Sciatic nerve (tissue), 2 donors: ENCODE measurements at regions not wholly inside any gene's neighbourhood (a gene's known extent, or its start where the extent isn't known, plus 50 kb on each side); places are given as distances from the start of the nearest gene placed in this dataset.

Experiments used
- ATAC-seq: fragments of 200-7000 bp; cut with Tn5 transposase; one replicate; pipeline ENCODE4 v1.9.1; 2020; ENCODE audit warnings: mild to moderate bottlenecking, moderate library complexity
- DNase-seq: peaks from one replicate; pipeline ENCODE4 v3.0.0-alpha.2; 2020; ENCODE audit warnings: low spot score
- intact Hi-C: fragments of 100-400 bp; cut with DNase I; formaldehyde crosslinking; loops from one replicate; pipeline ENCODE4 v1.14.2; 2022
- donor health status: DM: no; HTN: no; CAD: no.
- donor health status: DM: no; HTN: no; CAD: no.

GRCh38 chr13:76027131-76027530 is 391.0 kb downstream of the LMO7 start:
- DNase-seq (no peak), ATAC-seq (no peak)
- intact Hi-C loops = no loop called here

DNA sequence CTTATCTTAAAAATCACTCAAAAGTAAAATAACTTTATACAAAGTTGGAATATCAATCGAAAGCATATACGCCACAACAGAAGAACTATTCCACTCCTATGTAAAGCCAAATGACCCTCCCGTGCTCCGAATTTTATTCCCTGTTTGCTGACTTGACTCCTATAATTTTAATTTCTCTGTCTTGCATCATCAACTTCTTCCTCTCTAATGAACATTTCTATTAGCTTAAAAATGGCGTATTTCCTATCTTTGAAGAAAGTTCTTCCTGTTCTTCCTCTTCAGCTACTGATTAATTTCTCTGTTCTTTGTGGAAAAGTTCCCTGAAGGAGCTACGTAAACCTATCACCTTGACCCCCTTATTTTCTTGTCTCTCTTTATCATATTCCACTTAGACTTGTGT is 389.3 kb downstream of the LMO7 start:
- ATAC-seq (no peak), DNase-seq (no peak)
- intact Hi-C loops = no loop called here

DNA sequence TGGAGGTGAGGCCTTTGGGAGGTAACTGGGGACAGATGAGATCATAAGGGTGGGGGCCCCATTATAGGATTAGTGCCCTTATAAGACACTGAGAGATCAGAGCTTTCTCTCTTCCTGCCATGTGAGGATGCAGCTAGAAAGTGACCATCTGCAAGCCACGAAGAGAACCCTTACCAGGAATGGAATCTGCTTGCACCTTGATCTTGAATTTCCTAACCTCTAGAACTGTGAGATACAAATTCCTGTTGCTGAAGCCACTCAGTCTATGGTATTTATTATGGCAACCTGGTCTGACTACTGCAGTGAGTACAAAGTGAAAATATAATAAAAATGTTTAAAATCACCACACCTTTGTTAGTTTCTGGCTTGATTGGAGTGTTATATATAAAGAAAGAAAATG is 388.0 kb downstream of the LMO7 start:
- ATAC-seq (no peak), DNase-seq (no peak)
- intact Hi-C loops = no loop called here

- ATAC-seq (no peak), DNase-seq (no peak)
- intact Hi-C loops = no loop called here
Observed at GRCh38 chr13:76023652-76024051, 387.5 kb downstream of the LMO7 start.

GRCh38 chr13:76020421-76020955 is 384.4 kb downstream of the LMO7 start:
- intact Hi-C loops = no loop called here
- peak; percentile 61 for ATAC-seq
- no peak for DNase-seq

GRCh38 chr13:76019421-76020044 is 383.4 kb downstream of the LMO7 start:
- intact Hi-C loops = no loop called here
- DNase-seq = peak; percentile 74

DNA sequence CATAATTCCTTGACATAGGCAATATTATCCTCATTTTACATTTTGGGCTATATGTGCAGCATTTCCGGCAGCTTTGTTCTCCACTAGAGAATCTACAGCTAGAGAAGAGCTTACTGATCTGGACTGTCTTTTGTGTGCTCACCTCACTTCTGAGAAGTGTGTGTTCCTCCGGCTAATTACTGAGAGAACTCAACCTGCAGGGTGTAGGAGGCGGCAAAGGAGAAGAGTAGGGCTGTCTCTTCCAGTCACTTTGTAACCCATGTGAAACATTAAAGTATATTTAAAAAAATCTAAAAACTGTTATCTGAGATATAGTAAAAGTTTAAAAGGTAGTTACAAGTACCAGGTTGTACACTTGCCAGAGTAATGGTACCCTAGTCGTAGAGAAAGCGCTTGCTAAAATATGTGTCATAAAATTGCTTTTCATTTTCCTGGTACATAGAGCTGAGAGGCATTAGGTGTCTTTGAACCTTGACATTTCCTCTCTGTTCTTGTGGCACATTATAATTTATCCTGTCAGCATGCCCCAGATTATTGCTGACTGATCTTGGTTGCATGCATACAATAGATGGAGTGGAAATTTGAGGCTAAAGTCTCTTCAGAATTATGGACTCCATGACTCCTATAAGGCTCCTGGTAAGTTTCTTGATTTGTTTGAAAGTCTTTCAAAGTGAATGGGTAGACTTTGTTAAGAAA is 381.9 kb downstream of the LMO7 start:
- intact Hi-C loops = no loop called here
- ATAC-seq = no peak
- no peak for DNase-seq

More at GRCh38 chr13:76019421-76020044, 383.4 kb downstream of the LMO7 start:
- ATAC-seq = peak; percentile 76

DNA sequence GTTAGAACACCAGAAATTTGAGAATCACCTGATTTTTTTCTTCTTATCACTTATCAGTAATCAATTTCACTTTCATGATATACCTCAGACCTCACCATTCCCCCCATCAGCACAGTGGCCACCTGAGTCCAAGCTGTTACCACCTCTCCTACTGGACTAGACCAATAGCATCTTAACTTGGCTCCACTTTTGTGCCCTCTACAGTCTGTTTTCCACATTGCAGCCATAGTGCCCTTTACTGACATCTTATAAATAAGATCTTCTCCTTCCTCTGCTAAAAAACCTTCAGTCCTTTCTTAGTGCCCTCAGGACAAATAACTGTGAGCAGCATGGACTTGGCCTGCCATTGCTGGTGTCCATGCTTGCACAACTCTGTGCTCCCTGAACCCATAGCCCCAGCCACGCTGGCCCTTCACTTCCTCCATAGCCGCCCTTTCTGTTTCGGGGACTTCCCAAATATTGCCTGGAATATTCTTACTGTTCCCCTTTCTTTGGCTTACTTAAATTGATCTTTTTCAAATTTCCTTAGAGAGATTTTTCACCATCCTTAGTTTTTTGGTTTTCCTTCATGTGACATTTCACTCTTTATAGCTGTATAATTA is 380.8 kb downstream of the LMO7 start:
- DNase-seq = no peak
- no peak for ATAC-seq
- intact Hi-C loops = no loop called here

GRCh38 chr13:76014406-76015318 is 378.5 kb downstream of the LMO7 start:
- ATAC-seq (peak; percentile 71), DNase-seq (no peak)
- intact Hi-C loops = no loop called here

DNA sequence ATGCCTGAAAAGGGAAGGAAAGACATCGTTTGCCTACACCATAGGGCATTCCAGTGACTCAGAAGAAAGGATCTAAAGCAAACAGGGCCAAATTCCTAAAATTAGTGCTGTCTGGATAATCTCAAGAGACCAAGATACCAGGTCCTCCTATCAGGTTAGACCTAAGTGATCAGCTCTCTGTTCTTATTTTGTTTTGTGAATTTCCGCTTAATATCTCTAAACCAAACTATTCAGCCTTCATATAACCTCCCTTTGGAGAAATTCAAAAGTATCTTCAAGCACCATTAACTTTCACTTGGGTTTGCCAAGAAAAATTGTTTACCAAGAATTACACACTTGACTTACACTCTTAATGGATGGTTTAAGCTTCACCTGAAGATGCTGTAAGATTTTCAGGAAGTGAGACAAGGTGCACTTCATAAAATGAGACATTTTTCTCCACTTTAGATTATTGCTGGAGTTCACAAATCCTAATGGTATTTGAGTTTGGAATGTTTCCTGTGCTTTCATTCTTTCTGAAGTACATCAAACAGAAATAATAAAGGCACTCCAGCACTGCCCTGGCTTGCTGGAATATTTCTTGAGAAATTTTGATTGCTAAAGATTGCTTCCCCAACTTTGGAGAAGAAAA is 376.1 kb downstream of the LMO7 start:
- ATAC-seq = no peak
- DNase-seq = no peak
- intact Hi-C loops = no loop called here

DNA sequence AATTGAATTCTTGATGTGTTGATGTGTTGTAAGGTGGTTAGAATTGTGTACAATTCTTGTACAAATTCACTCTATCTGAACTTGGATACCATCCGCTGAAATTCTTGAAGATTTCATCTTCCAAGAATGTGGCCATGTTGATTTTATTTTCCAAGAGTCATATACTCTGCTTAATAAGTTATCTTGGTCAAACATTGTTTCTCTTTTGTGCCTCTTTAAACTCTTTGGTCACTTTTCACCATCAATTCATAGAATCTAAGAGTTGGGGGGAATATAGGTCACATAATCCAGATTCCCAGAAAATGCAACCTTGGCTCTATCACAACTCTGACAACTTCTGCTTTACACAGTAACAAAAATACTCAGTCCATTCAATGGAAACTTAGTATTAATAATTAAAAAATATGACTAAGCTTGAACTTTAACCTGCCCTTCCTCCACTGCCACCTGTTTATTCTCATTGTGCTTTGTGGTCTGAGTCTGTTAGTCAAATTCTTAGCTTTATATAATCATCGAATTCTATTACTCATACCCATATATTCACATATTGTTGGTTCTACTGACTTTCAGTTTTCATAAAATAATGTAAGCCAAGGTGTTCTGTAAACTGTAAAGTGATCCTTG is 373.2 kb downstream of the LMO7 start:
- intact Hi-C loops = no loop called here
- DNase-seq = no peak
- no peak for ATAC-seq

GRCh38 chr13:76004416-76004815 is 368.3 kb downstream of the LMO7 start:
- no peak for ATAC-seq
- no peak for DNase-seq
- intact Hi-C loops = no loop called here

GRCh38 chr13:76000131-76000530 is 364.0 kb downstream of the LMO7 start:
- intact Hi-C loops = no loop called here
- DNase-seq = no peak
- no peak for ATAC-seq

- intact Hi-C loops = no loop called here
- DNase-seq (no peak), ATAC-seq (no peak)
Observed at GRCh38 chr13:75996582-75996981, 360.5 kb downstream of the LMO7 start.

DNA sequence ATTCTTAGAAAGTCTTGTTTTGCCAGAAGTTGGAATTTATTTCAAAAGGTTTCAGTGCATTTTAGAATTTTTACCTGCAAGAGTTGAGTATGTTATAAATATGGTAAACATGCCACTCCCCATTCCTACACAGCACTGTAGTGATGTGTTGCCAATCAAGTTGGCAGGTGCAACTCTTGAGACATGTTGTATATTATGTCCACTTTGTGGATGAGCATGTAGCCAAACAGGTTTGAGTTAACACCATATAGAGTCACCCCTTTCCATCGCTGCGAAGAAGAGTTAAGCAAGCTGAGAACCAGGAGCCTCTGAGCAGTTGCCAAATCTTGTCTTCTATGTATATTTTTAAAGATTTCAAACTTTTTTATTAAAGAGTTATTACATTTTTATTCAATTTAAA is 359.8 kb downstream of the LMO7 start:
- intact Hi-C loops = no loop called here
- ATAC-seq (no peak), DNase-seq (no peak)

DNA sequence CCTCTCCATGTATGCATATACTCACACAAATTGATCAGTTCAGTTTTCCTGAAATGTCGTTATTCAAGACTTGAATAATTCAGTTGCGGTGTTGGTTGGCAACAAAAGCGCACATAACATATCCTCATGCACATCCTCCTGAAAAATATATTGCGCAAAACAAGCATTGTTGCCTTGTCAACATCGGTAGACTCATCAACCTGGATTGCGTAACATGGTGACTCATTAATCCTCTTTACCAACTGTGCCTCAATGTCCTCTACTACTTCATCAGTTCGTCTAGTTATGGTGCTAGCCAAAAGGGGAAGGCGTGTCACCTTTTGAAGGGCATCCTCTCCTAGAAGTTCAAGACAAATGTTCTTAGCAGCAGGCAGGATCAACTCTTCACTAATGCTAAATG is 357.7 kb downstream of the LMO7 start:
- DNase-seq (no peak), ATAC-seq (no peak)
- intact Hi-C loops = no loop called here

GRCh38 chr13:75993241-75993640 is 357.1 kb downstream of the LMO7 start:
- ATAC-seq = no peak
- intact Hi-C loops = no loop called here
- DNase-seq = no peak

DNA sequence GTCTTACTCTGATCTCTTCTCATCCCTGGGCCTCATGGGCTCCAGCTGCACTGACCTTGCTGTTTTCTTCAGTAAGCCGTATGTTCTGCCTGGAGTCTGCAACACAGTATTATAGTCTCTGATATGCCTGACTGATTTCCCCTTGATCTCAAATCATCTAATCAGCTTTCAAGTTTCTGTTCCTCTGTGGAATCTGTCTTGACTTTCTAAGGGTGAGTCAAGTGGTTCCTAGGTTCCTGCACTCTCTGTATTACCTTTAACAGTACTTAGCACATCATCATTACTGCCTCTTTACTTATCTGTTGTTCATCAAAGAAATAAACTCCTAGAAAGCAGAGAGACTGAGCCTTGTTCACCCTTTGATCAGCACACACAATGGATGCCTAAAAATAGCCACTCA is 350.7 kb downstream of the LMO7 start:
- ATAC-seq = no peak
- intact Hi-C loops = no loop called here

DNA sequence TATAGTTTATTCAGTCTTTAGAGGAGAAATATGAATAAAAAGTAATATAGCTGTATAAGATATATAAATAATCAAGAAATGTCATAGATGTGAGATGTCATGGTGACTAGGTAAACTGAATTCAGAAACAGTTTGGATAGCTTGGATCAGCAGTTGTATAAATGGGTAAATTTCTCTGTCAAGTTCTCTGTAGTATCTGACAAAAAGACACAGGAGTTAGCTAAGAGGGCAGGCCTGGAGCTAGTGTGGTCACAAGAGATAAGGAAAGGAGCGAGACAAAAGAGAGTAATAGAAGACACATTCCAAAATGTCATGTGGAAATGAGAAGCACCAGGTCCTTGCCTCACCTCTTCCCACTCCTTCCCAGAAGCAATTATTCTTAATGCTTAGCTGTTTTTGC is 349.0 kb downstream of the LMO7 start:
- intact Hi-C loops = no loop called here
- DNase-seq = no peak
- ATAC-seq = no peak

More for the DNA sequence above, 350.7 kb downstream of the LMO7 start:
- no peak for DNase-seq
